Caco-2 (cell line): ENCODE measurements at regions not wholly inside any gene's neighbourhood (a gene's known extent, or its start where the extent isn't known, plus 50 kb on each side); places are given as distances from the start of the nearest gene placed in this dataset.

Source experiments
- BruUV-seq: library from RNA; stranded (reverse); fragments of 400-500 nt; replicated peaks from 2 replicates; lab custom pipeline; 2021; lab: Mats Ljungman, UMichigan
- CTCF ChIA-PET: fragments of 300-600 bp; sonication (Branson Sonifier 250); formaldehyde crosslinking; loops from one replicate; lab custom pipeline; 2022; ENCODE audit warnings: antibody characterized with exemption; lab: Charles Lee
- POLR2A ChIA-PET: fragments of 300-600 bp; sonication (Branson Sonifier 250); formaldehyde crosslinking; loops from one replicate; lab custom pipeline; 2022; ENCODE audit warnings: antibody characterized with exemption; lab: Charles Lee
- DNase-seq, 2 experiments: peaks; one replicate each; pipeline versions ENCODE4 v3.0.0 to v3.0.0-alpha.2; 2020 to 2022
- H3K27me3 ChIP-seq: replicated peaks from 2 replicates; pipeline ENCODE4 v1.6.0; 2011; ENCODE audit warnings: low read length; ENCODE audit not compliant: control insufficient read depth, insufficient read depth
- H3K36me3 ChIP-seq: 2 replicates; pipeline ENCODE4 v1.5.1; 2011; ENCODE audit warnings: low read length; ENCODE audit not compliant: control insufficient read depth, insufficient read depth
- H3K4me1 ChIP-seq: fragments of 250-450 bp; sonication (Bioruptor Pico); 2 replicates; pipeline ENCODE4 v1.5.1; 2020; ENCODE audit warnings: mild to moderate bottlenecking
- H3K4me3 ChIP-seq: 2 replicates; pipeline ENCODE4 v1.5.1; 2011; ENCODE audit warnings: low read depth, mild to moderate bottlenecking, control low read depth, low read length
- H3K9me3 ChIP-seq: fragments of 250-450 bp; sonication (Bioruptor Pico); 2 replicates; pipeline ENCODE4 v1.5.1; 2020; ENCODE audit warnings: mild to moderate bottlenecking, moderate library complexity
- H3K27ac Mint-ChIP-seq: one replicate; pipeline ENCODE4 v1.8.0; 2022; ENCODE audit warnings: mixed read lengths; ENCODE audit not compliant: unreplicated experiment
- H3K27me3 Mint-ChIP-seq: one replicate; pipeline ENCODE4 v1.8.0; 2022; ENCODE audit warnings: mixed read lengths; ENCODE audit not compliant: insufficient read depth, unreplicated experiment
- H3K36me3 Mint-ChIP-seq: one replicate; pipeline ENCODE4 v1.8.0; 2022; ENCODE audit warnings: mild to moderate bottlenecking, mixed read lengths; ENCODE audit not compliant: insufficient read depth, unreplicated experiment
- H3K4me1 Mint-ChIP-seq: one replicate; pipeline ENCODE4 v1.8.0; 2022; ENCODE audit warnings: low read depth, mixed read lengths; ENCODE audit not compliant: unreplicated experiment
- H3K4me3 Mint-ChIP-seq: one replicate; pipeline ENCODE4 v1.8.0; 2022; ENCODE audit warnings: mild to moderate bottlenecking, moderate library complexity, mixed read lengths; ENCODE audit not compliant: unreplicated experiment
- H3K9me3 Mint-ChIP-seq: one replicate; pipeline ENCODE4 v1.8.0; 2022; ENCODE audit warnings: mixed read lengths; ENCODE audit not compliant: unreplicated experiment
- intact Hi-C: fragments of 100-400 bp; cut with micrococcal nuclease; formaldehyde crosslinking; loops from one replicate; pipeline ENCODE4 v1.10.0; 2022; ENCODE audit not compliant: unreplicated experiment
- TF ChIP-seq, protein P1 (sequence below), 2 experiments: fragments of 200-600 bp in 1 of 2; IDR thresholded peaks; 1 replicate in 1 of 2; 2 replicates in 1 of 2; pipeline versions ENCODE4 v1.5.1 to v1.8.0; 2011 to 2022; ENCODE audit warnings: antibody characterized with exemption in 1 of 2, control low read depth in 1 of 2, inconsistent platforms in 1 of 2, low read depth in 1 of 2, low read length in 1 of 2, mild to moderate bottlenecking in 1 of 2, moderate library complexity in 1 of 2; ENCODE audit not compliant: insufficient read depth in 1 of 2, severe bottlenecking in 1 of 2, unreplicated experiment in 1 of 2

GRCh38 chr5:89851911-89852310, 557.6 kb downstream of the CETN3 start:
- intact Hi-C loops = no loop called here
- Histone ChIP-seq H3K4me1 (peaks cover 7% of the 10 kb centered on the region; the same call in 1 of the 2 replicates), H3K4me3 (no peak overlapping the region), H3K9me3 (no peaks in the 10 kb centered on the region), H3K36me3 (no peaks in the 10 kb centered on the region), H3K27me3 (no peaks in the 10 kb centered on the region)
- Mint-ChIP-seq H3K27ac (no peak overlapping the region), H3K27me3 (no peaks in the 10 kb centered on the region), H3K4me3 (no peak overlapping the region), H3K9me3 (peaks cover 10% of the 10 kb centered on the region), H3K4me1 (peaks cover 7% of the 10 kb centered on the region), H3K36me3 (no peaks in the 10 kb centered on the region)
- TF ChIP-seq, protein P1, sequence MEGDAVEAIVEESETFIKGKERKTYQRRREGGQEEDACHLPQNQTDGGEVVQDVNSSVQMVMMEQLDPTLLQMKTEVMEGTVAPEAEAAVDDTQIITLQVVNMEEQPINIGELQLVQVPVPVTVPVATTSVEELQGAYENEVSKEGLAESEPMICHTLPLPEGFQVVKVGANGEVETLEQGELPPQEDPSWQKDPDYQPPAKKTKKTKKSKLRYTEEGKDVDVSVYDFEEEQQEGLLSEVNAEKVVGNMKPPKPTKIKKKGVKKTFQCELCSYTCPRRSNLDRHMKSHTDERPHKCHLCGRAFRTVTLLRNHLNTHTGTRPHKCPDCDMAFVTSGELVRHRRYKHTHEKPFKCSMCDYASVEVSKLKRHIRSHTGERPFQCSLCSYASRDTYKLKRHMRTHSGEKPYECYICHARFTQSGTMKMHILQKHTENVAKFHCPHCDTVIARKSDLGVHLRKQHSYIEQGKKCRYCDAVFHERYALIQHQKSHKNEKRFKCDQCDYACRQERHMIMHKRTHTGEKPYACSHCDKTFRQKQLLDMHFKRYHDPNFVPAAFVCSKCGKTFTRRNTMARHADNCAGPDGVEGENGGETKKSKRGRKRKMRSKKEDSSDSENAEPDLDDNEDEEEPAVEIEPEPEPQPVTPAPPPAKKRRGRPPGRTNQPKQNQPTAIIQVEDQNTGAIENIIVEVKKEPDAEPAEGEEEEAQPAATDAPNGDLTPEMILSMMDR (IDR thresholded peaks at IDR 0.05; ENCODE audit: insufficient read depth in 1 of 2, low read depth in 1 of 2, low read length in 1 of 2, severe bottlenecking in 1 of 2, unreplicated experiment in 1 of 2) = no peak
- ChIA-PET POLR2A (no interaction called here), CTCF (no interaction called here)
- BruUV-seq = no TSS peak
- DNase-seq = no peak

- TF ChIP-seq, protein P1 (IDR thresholded peaks at IDR 0.05; ENCODE audit: insufficient read depth in 1 of 2, low read depth in 1 of 2, low read length in 1 of 2, severe bottlenecking in 1 of 2, unreplicated experiment in 1 of 2) = no peak
- DNase-seq = no peak
- ChIA-PET POLR2A (no interaction called here), CTCF (no interaction called here)
- intact Hi-C loops = no loop called here
- H3K4me3 ChIP-seq = no peak overlapping the region
- no peak overlapping the region for H3K27ac Mint-ChIP-seq
- peaks cover 7% of the 10 kb centered on the region; the same call in 1 of the 2 replicates for H3K4me1 ChIP-seq
- peaks cover 10% of the 10 kb centered on the region for H3K9me3 Mint-ChIP-seq
- no peaks in the 10 kb centered on the region for H3K9me3 ChIP-seq
- H3K4me3 Mint-ChIP-seq = no peak overlapping the region
- no TSS peak for BruUV-seq
- H3K36me3 ChIP-seq = no peaks in the 10 kb centered on the region
- peaks cover 7% of the 10 kb centered on the region for H3K4me1 Mint-ChIP-seq
- no peaks in the 10 kb centered on the region for H3K27me3 ChIP-seq
- no peaks in the 10 kb centered on the region for H3K27me3 Mint-ChIP-seq
- H3K36me3 Mint-ChIP-seq = no peaks in the 10 kb centered on the region
Observed at GRCh38 chr5:89850513-89850865, 559.1 kb downstream of the CETN3 start.

- Mint-ChIP-seq H3K4me1 (peaks cover 7% of the 10 kb centered on the region), H3K36me3 (no peaks in the 10 kb centered on the region), H3K27me3 (no peaks in the 10 kb centered on the region), H3K9me3 (peaks cover 10% of the 10 kb centered on the region), H3K4me3 (no peak overlapping the region), H3K27ac (no peak overlapping the region)
- ChIA-PET POLR2A (no interaction called here), CTCF (no interaction called here)
- TF ChIP-seq, protein P1 (IDR thresholded peaks at IDR 0.05; ENCODE audit: insufficient read depth in 1 of 2, low read depth in 1 of 2, low read length in 1 of 2, severe bottlenecking in 1 of 2, unreplicated experiment in 1 of 2) = no peak
- DNase-seq = no peak
- BruUV-seq = no TSS peak
- no peaks in the 10 kb centered on the region for H3K9me3 ChIP-seq
- intact Hi-C loops = loop anchor here (10.0 kb wide), 2 partner anchors 415 to 535 kb away; no protein-coding TSS in a partner anchor
- H3K27me3 ChIP-seq = no peaks in the 10 kb centered on the region
- no peaks in the 10 kb centered on the region for H3K36me3 ChIP-seq
- no peak overlapping the region for H3K4me3 ChIP-seq
- H3K4me1 ChIP-seq = peaks cover 7% of the 10 kb centered on the region; the same call in 1 of the 2 replicates
Observed at GRCh38 chr5:89849830-89850512, 559.6 kb downstream of the CETN3 start.
